Testis (tissue), 2 donors: ENCODE measurements at regions not wholly inside any gene's neighbourhood (a gene's known extent, or its start where the extent isn't known, plus 50 kb on each side); places are given as distances from the start of the nearest gene placed in this dataset.

Experiments used
- POLR2A ChIP-seq: fragments of 450-650 bp; IDR thresholded peaks from one replicate; pipeline ENCODE4 v1.6.1; 2017; ENCODE audit warnings: antibody characterized with exemption, mild to moderate bottlenecking, moderate library complexity
- TF ChIP-seq, protein P1 (sequence below), 3 experiments: fragments of 450-650 bp in 2 of 3; fragments of 200-600 bp in 1 of 3; sonication (generic) in 1 of 3; IDR thresholded peaks; one replicate each; pipeline ENCODE4 v1.5.1; 2016 to 2019; ENCODE audit warnings: antibody characterized with exemption in 3 of 3, mild to moderate bottlenecking in 2 of 3, moderate library complexity in 1 of 3

- TF ChIP-seq, protein P1, sequence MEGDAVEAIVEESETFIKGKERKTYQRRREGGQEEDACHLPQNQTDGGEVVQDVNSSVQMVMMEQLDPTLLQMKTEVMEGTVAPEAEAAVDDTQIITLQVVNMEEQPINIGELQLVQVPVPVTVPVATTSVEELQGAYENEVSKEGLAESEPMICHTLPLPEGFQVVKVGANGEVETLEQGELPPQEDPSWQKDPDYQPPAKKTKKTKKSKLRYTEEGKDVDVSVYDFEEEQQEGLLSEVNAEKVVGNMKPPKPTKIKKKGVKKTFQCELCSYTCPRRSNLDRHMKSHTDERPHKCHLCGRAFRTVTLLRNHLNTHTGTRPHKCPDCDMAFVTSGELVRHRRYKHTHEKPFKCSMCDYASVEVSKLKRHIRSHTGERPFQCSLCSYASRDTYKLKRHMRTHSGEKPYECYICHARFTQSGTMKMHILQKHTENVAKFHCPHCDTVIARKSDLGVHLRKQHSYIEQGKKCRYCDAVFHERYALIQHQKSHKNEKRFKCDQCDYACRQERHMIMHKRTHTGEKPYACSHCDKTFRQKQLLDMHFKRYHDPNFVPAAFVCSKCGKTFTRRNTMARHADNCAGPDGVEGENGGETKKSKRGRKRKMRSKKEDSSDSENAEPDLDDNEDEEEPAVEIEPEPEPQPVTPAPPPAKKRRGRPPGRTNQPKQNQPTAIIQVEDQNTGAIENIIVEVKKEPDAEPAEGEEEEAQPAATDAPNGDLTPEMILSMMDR (IDR thresholded peaks at IDR 0.05), result no peak
- TF ChIP-seq POLR2A, result no peak
Measured at GRCh38 chr11:11171285-11171684, 181.8 kb downstream of the CSNK2A3 start.
